Thymus (tissue), 11 donors: ENCODE measurements at regions not wholly inside any gene's neighbourhood (a gene's known extent, or its start where the extent isn't known, plus 50 kb on each side); places are given as distances from the start of the nearest gene placed in this dataset.

Experiments used
- DNase-seq, 9 donors: peaks; one replicate each; pipeline ENCODE4 v3.0.0-alpha.2; 2013; ENCODE audit warnings: low spot score in 9 of 9, low read depth in 6 of 9, missing footprints in 1 of 9
- H3K27ac ChIP-seq, 2 donors: one replicate each; pipeline ENCODE4 v1.5.1; 2013; ENCODE audit warnings: control low read depth in 1 of 2, low read depth in 1 of 2, low read length in 1 of 2, mild to moderate bottlenecking in 1 of 2, moderate library complexity in 1 of 2
- H3K27me3 ChIP-seq, 2 donors: one replicate each; pipeline ENCODE4 v1.5.1; 2013; ENCODE audit warnings: low read length in 1 of 2; ENCODE audit not compliant: control insufficient read depth in 2 of 2, insufficient read depth in 1 of 2
- H3K36me3 ChIP-seq, 2 donors: one replicate each; pipeline ENCODE4 v1.5.1; 2013; ENCODE audit warnings: low read length in 1 of 2, mild to moderate bottlenecking in 1 of 2, moderate library complexity in 1 of 2; ENCODE audit not compliant: control insufficient read depth in 2 of 2, insufficient read depth in 2 of 2
- H3K4me1 ChIP-seq, 2 donors: one replicate each; pipeline ENCODE4 v1.5.1; 2013; ENCODE audit warnings: low read length in 2 of 2; ENCODE audit not compliant: control insufficient read depth in 2 of 2, insufficient read depth in 2 of 2
- H3K4me3 ChIP-seq, 2 donors: one replicate each; pipeline ENCODE4 v1.5.1; 2013; ENCODE audit warnings: low read length in 2 of 2, control low read depth in 1 of 2, mild to moderate bottlenecking in 1 of 2
- H3K9me3 ChIP-seq, 2 donors: one replicate each; pipeline ENCODE4 v1.5.1; 2013; ENCODE audit warnings: low read length in 1 of 2, mild to moderate bottlenecking in 1 of 2; ENCODE audit not compliant: control insufficient read depth in 2 of 2, insufficient read depth in 1 of 2
- WGBS: extraction: QIAGEN DNeasy Blood & Tissue Kit; methylation state at CpG from one replicate; pipeline ENCODE4 v1.1.7; 2013; 5-methylcytosine and 5-hydroxymethylcytosine counted together
- donor health status: healthy.

DNA sequence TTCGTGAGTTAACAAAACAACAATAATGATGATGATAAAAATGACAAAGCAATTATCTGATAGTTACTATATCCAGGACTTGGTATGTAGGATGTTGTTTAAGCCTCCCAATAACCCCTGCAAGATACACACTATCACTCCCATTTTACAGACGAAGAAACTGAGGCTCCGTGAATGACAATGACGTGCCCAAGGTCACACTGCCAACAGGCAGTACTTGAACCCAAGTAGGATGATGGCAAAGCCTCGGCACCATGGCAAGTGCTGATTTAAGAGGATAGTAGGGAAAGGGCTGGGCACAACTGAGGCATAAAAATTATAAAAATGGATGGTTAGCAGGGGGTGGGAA is 226.8 kb upstream of the LHX5 start:
- 73% methylated on average over 5 of the region's 5 CpGs for WGBS
- H3K27me3 ChIP-seq = peaks cover 0 to 2% of the 10 kb centered on the region in 2 donors
- H3K9me3 ChIP-seq = no peaks in the 10 kb centered on the region
- H3K36me3 ChIP-seq = no peaks in the 10 kb centered on the region
- no peak for DNase-seq
- H3K4me1 ChIP-seq = no peaks in the 10 kb centered on the region
- no peak overlapping the region for H3K27ac ChIP-seq
- H3K4me3 ChIP-seq = no peak overlapping the region

DNA sequence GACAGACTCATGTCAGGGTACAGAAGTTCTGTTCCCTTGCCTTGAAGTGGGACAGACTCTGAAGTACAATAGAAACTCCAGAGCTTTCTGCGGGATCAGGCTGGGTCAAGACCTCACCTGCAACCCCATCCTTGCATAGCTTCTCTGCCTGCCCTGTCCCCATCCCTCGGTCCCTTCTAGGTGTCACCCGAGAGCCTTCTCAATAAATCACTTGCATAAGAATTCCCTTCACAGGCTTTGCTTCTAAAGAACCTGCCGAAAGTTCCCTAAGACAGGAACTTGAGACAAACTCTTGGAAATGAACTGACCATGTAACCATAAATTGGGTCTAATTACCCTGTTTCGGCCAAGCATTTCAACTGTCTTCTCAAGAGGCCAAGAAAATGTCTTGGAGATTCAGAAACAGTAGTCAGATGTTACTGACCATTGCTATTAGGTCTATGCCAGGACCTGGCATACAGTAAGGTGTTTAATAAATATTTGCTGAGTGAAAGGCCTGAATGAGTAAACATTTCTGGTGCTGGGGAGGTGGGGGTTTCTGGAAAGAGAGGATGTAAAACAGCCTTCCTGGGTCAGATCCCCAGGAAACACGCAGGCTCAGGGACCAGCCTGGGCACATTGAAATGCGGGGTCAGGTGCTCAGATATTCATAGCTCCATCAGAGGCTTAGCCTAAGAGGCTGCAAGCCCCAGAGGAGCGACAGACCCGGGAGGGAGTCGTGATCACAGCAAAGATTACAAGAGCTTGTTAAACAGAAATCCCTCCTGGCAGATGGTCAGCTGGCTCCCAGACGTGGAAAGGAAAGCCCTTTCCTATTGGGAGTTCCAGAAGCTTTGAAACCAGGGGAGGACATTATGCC is 226.2 kb upstream of the LHX5 start:
- Histone ChIP-seq H3K27me3 (peaks cover 0 to 2% of the 10 kb centered on the region in 2 donors), H3K4me1 (no peaks in the 10 kb centered on the region), H3K27ac (no peak overlapping the region), H3K36me3 (no peaks in the 10 kb centered on the region), H3K9me3 (no peaks in the 10 kb centered on the region), H3K4me3 (no peak overlapping the region)
- DNase-seq = no peak
- WGBS = 23% methylated on average over 11 of the region's 11 CpGs

DNA sequence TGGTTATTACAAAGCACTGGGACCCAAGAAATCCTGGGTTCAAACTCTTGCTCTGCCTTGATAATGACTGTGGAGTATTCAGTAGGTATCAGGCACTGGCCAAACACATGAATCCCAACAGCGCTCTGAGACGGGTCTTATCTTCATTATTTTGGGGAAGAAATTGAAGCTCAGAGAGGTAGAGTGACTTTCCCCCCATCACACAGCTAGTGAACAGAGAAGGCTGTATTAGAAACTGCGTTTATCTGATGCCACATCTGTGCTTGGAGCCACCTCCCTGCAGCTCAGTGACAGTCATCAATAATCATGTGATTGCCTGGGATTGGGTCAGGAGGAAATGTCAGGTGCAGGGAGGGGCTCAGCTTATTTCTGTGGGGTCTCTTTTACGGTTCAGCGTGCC is 225.4 kb upstream of the LHX5 start:
- no peaks in the 10 kb centered on the region for H3K9me3 ChIP-seq
- no peaks in the 10 kb centered on the region for H3K4me1 ChIP-seq
- H3K36me3 ChIP-seq = no peaks in the 10 kb centered on the region
- peaks cover 0 to 2% of the 10 kb centered on the region in 2 donors for H3K27me3 ChIP-seq
- no peak overlapping the region for H3K4me3 ChIP-seq
- WGBS = 73% methylated on average over 5 of the region's 5 CpGs
- H3K27ac ChIP-seq = no peak overlapping the region
- DNase-seq = no peak

DNA sequence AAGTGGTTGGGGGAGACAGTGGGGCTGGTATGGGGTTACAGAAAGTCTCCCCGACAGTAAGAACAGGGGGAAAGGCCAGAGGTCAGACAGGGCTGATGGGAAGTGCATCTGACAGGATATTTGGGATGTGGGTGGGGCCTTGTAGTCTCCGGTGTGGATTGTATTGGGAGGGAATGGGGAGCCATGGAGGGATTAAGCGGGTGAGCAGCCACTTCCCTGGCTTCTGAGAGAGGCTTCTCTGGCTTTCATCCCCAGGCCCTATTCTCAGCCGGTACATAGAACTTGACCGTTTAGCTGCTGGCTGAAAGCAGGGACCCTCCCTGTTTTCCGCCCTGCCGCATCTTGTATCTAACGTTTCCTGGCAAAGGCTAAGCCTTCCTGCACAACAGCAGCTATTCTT is 222.0 kb upstream of the LHX5 start:
- Histone ChIP-seq H3K27me3 (peaks cover 0 to 2% of the 10 kb centered on the region in 2 donors), H3K27ac (no peak overlapping the region), H3K4me1 (no peaks in the 10 kb centered on the region), H3K36me3 (no peaks in the 10 kb centered on the region), H3K4me3 (no peak overlapping the region), H3K9me3 (no peaks in the 10 kb centered on the region)
- 83% methylated on average over 8 of the region's 8 CpGs for WGBS
- no peak for DNase-seq

DNA sequence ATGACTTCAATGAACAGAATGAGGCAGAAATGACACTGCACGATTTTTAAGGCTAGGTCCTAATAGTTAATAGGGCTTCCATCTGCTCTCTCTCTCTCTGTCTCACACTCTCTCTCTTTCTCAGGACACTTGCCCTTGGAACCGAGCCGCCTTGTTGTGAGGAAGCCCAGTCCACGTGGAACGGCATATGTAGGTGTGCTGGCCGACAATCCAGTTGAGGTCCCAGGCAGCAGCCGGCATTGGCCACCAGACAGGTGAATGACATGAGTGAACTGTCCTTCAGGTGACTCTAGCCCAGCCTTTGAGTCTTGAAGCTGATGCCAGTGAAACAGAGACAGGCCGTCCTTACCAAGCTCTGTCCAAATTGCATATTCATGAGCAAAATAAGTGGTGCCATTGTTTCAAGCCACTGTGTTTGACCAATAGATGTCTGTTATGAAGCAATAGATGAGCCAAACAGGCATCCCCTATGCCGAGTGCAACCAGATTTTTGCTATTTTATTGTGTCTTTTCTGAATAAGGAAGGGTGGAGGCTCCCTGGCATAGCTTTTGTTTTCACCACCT is 217.5 kb upstream of the LHX5 start:
- no peak overlapping the region for H3K27ac ChIP-seq
- H3K9me3 ChIP-seq = no peaks in the 10 kb centered on the region
- WGBS = 90% methylated on average over 9 of the region's 9 CpGs
- H3K4me1 ChIP-seq = no peaks in the 10 kb centered on the region
- no peak overlapping the region for H3K4me3 ChIP-seq
- peaks cover 0 to 2% of the 10 kb centered on the region in 2 donors for H3K27me3 ChIP-seq
- DNase-seq = no peak
- H3K36me3 ChIP-seq = no peaks in the 10 kb centered on the region

DNA sequence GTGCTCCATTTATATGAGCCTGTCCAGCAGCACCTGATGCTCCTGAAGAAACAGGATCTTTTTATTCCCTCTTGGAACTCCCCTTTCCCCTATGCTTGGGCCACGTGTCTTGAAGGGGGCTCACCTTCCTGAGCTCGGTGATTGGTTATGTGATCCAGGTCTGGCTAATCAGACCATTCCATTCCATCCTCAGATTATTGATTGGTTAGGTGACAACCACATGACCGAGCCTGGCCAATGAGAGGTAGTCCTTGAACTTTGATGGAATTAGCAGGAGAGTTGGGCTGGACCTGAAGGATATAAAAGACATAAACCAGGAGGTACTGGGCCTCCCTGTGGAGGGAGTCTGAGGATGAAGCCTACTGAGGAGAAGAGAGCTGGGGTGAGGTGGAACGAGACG is 216.6 kb upstream of the LHX5 start:
- Histone ChIP-seq H3K36me3 (no peaks in the 10 kb centered on the region), H3K4me1 (no peaks in the 10 kb centered on the region), H3K9me3 (no peaks in the 10 kb centered on the region), H3K4me3 (no peak overlapping the region), H3K27ac (no peak overlapping the region), H3K27me3 (no peaks in the 10 kb centered on the region)
- DNase-seq = no peak
- 86% methylated on average over 5 of the region's 5 CpGs for WGBS

DNA sequence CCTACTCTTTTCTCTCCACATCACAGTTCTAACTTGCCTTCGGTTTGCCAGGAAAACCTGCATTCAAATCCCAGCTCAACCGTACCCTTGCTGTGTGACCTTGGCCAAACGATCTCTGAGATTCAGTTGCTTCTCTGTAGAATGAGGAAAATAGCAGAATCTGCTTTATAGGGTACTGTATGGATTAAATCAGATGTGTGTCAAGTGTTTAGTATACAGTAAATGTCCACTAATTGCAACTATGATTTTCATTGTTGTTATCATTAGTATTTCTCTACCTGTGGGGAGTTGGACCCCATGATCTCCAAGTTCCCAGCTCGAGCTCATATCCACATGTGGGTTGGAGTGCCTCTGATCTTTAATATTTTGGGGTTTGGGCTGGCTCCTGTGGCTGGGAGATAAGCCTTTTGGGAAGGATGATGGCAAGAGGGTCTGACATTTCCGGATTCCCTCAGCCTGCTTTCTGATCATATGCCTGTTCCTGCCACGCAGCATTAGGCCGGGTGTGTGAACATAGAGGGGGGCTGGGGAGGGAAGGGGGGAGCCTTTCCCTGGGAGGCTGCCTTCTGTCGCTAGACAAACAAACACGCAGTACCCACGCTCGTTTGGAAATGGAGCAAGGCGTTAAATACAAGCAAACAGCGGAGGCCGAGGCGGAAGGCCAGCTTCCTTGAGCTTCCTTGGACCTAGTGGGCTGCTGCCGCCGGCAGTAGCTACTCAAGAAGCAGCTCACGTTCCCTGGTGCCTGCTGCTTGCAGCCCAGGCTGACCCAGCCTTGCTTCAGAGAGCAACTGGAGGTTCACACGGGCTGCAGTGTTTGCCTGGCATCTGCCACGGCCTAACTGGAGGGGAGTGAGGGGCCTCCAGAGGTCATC is 213.5 kb upstream of the LHX5 start:
- no peak for DNase-seq
- H3K4me1 ChIP-seq = no peaks in the 10 kb centered on the region
- no peaks in the 10 kb centered on the region for H3K36me3 ChIP-seq
- WGBS = 74% methylated on average over 20 of the region's 20 CpGs
- no peak overlapping the region for H3K27ac ChIP-seq
- H3K4me3 ChIP-seq = no peak overlapping the region
- H3K27me3 ChIP-seq = no peaks in the 10 kb centered on the region
- no peaks in the 10 kb centered on the region for H3K9me3 ChIP-seq

DNA sequence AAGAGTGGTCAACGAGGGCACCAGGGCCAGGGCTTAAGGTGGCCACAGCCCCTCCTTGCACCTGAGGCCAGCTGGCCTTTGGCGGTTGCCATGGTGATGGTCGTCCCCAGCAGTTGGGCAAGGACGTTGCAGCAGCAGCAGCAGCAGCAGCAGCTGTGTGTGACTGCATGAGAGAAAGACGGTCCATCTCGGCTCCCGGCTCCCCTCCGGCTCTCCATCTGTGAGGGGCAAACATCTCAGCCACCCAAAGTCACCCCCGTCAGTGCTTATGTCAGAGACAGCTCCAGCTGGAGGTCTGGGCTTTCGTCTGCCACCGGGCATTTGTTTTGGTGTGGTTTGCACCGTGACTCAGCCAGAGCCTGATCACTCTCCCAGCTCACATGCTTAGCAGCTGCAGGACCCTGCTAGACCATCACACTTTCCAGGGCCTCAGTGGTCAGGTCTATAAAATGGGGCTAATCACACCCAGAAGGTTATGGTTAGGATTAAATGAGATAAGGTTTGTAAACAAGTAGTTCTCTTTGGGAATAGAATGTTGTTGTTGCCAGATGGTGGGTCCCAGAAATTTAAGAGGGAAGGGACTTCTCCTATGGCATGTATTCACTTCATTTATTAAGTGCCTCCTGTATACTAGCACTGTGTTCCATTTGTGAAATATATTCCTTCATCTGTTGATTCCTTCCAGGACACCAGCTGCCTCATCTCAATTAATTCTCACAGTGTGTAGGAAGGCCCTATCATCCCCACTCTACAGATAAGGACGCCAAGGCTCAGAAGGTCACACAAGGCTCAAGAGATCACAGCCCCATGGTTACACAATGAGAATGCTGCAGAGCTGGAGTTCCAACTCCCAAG is 212.6 kb upstream of the LHX5 start:
- Histone ChIP-seq H3K4me3 (no peak overlapping the region), H3K36me3 (no peaks in the 10 kb centered on the region), H3K9me3 (no peaks in the 10 kb centered on the region), H3K27ac (no peak overlapping the region), H3K27me3 (no peaks in the 10 kb centered on the region), H3K4me1 (no peaks in the 10 kb centered on the region)
- 71% methylated on average over 13 of the region's 13 CpGs for WGBS
- no peak for DNase-seq
